IMR-90 (cell line): ENCODE measurements at regions not wholly inside any gene's neighbourhood (a gene's known extent, or its start where the extent isn't known, plus 50 kb on each side); places are given as distances from the start of the nearest gene placed in this dataset.

ENCODE experiments used
- MAZ ChIP-seq: IDR thresholded peaks from 2 replicates; pipeline ENCODE4 v1.6.1; 2012; ENCODE audit warnings: low read depth, mild to moderate bottlenecking, low read length, improper control_type of control experiment, moderate library complexity, borderline replicate concordance
- MXI1 ChIP-seq: IDR thresholded peaks from 2 replicates; pipeline ENCODE4 v1.6.1; 2012; ENCODE audit warnings: low read depth, mild to moderate bottlenecking, low read length, moderate library complexity, borderline replicate concordance
- POLR2A ChIP-seq: IDR thresholded peaks from 2 replicates; pipeline ENCODE4 v1.6.1; 2012; ENCODE audit warnings: mild to moderate bottlenecking, low read depth, low read length
- RCOR1 ChIP-seq: IDR thresholded peaks from 2 replicates; pipeline ENCODE4 v1.6.1; 2012; ENCODE audit warnings: mild to moderate bottlenecking, low read length, improper control_type of control experiment; ENCODE audit not compliant: insufficient replicate concordance
- RFX5 ChIP-seq: IDR thresholded peaks from 2 replicates; pipeline ENCODE4 v1.8.0; 2012; ENCODE audit warnings: low read depth, mild to moderate bottlenecking, low read length, moderate library complexity
- TF ChIP-seq, protein P1 (sequence below): conservative IDR thresholded peaks from 2 replicates; pipeline ENCODE4 v1.5.1; 2012; ENCODE audit warnings: mild to moderate bottlenecking, low read depth, low read length, improper control_type of control experiment
- TF ChIP-seq, protein P2 (sequence below): fragments of 150-350 bp; IDR thresholded peaks from 2 replicates; pipeline ENCODE4 v1.6.1; 2017; ENCODE audit warnings: mild to moderate bottlenecking, antibody characterized with exemption, low read length, low read depth

DNA sequence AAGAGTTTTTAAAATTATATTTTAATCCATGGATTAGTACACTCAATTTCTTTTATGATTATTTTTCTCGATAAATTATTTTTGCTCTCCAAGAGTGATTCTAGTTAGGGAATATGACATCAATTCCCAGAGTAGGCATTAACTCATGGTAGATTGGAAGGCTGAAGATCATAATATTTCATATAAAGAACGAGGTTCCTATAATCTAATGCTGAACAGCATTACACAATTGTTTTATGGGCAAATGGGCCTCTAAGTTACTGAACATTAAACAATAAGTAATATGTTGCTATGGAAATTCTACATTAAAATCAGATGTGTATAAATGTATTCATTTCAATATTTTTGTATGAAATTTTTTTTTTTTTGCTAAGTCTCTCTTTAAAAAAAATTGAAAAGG, 140.3 kb downstream of the ZNF608 start:
- no peak for TF ChIP-seq POLR2A
- no peak for TF ChIP-seq RFX5
- TF ChIP-seq, protein P1, sequence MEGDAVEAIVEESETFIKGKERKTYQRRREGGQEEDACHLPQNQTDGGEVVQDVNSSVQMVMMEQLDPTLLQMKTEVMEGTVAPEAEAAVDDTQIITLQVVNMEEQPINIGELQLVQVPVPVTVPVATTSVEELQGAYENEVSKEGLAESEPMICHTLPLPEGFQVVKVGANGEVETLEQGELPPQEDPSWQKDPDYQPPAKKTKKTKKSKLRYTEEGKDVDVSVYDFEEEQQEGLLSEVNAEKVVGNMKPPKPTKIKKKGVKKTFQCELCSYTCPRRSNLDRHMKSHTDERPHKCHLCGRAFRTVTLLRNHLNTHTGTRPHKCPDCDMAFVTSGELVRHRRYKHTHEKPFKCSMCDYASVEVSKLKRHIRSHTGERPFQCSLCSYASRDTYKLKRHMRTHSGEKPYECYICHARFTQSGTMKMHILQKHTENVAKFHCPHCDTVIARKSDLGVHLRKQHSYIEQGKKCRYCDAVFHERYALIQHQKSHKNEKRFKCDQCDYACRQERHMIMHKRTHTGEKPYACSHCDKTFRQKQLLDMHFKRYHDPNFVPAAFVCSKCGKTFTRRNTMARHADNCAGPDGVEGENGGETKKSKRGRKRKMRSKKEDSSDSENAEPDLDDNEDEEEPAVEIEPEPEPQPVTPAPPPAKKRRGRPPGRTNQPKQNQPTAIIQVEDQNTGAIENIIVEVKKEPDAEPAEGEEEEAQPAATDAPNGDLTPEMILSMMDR: no peak
- TF ChIP-seq, protein P2, sequence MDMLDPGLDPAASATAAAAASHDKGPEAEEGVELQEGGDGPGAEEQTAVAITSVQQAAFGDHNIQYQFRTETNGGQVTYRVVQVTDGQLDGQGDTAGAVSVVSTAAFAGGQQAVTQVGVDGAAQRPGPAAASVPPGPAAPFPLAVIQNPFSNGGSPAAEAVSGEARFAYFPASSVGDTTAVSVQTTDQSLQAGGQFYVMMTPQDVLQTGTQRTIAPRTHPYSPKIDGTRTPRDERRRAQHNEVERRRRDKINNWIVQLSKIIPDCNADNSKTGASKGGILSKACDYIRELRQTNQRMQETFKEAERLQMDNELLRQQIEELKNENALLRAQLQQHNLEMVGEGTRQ: no peak
- no peak for TF ChIP-seq RCOR1
- TF ChIP-seq MAZ: no peak
- no peak for TF ChIP-seq MXI1
